Upper lobe of left lung (tissue), 6 donors: ENCODE measurements at regions not wholly inside any gene's neighbourhood (a gene's known extent, or its start where the extent isn't known, plus 50 kb on each side); places are given as distances from the start of the nearest gene placed in this dataset.

ENCODE experiments used
- ATAC-seq, 2 donors: fragments of 200-7000 bp; cut with Tn5 transposase; one replicate each; pipeline ENCODE4 v1.9.1; 2022; ENCODE audit warnings: mild to moderate bottlenecking in 2 of 2, moderate library complexity in 2 of 2; ENCODE audit not compliant: low FRiP score in 2 of 2
- DNase-seq, 2 donors: peaks; one replicate each; pipeline ENCODE4 v3.0.0-alpha.2; 2019 to 2020
- H3K27ac ChIP-seq, 4 donors: fragments of 200-600 bp; sonication (generic); one replicate each; pipeline ENCODE4 v1.5.1; 2016 to 2019
- H3K27me3 ChIP-seq, 4 donors: fragments of 200-600 bp; sonication (generic); one replicate each; pipeline ENCODE4 v1.5.1; 2017 to 2019
- H3K36me3 ChIP-seq, 4 donors: fragments of 200-600 bp; sonication (generic); one replicate each; pipeline ENCODE4 v1.5.1; 2016 to 2019
- H3K4me1 ChIP-seq, 4 donors: fragments of 200-600 bp; sonication (generic); one replicate each; pipeline ENCODE4 v1.5.1; 2018 to 2019
- H3K4me3 ChIP-seq, 4 donors: fragments of 200-600 bp; sonication (generic); one replicate each; pipeline ENCODE4 v1.5.1; 2017 to 2019; ENCODE audit warnings: mild to moderate bottlenecking in 2 of 4, moderate library complexity in 1 of 4
- H3K9me3 ChIP-seq, 4 donors: fragments of 200-600 bp; sonication (generic); one replicate each; pipeline ENCODE4 v1.5.1; 2018 to 2019
- EP300 ChIP-seq, 4 donors: sonication (generic); formaldehyde crosslinking; IDR thresholded peaks; one replicate each; pipeline ENCODE4 v1.5.1; 2017; ENCODE audit warnings: antibody characterized with exemption in 4 of 4, control low read depth in 2 of 4
- POLR2A ChIP-seq, 4 donors: fragments of 450-650 bp; IDR thresholded peaks; one replicate each; pipeline ENCODE4 v1.5.1; 2016 to 2017; ENCODE audit warnings: antibody characterized with exemption in 4 of 4, mild to moderate bottlenecking in 2 of 4
- POLR2AphosphoS5 ChIP-seq, 2 donors: sonication (generic); formaldehyde crosslinking; IDR thresholded peaks; one replicate each; pipeline ENCODE4 v1.5.1; 2017; ENCODE audit warnings: antibody characterized with exemption in 2 of 2
- WGBS, 2 donors: methylation state at CpG; one replicate each; pipeline ENCODE4 v1.1.5; 2017 to 2018; 5-methylcytosine and 5-hydroxymethylcytosine counted together
- TF ChIP-seq, protein P1 (sequence below), 6 experiments: fragments of 450-650 bp in 4 of 6; fragments of 200-600 bp in 2 of 6; sonication (generic) in 2 of 6; IDR thresholded peaks; one replicate each; pipeline ENCODE4 v1.5.1; 2016 to 2019; ENCODE audit warnings: antibody characterized with exemption in 6 of 6
- donor health status: DM: no; HTN: no; CAD: no; lungs with moderate emphysema.
- donor health status: DM: no; HTN: yes; CAD: no; lungs with severe emphysema.

DNA sequence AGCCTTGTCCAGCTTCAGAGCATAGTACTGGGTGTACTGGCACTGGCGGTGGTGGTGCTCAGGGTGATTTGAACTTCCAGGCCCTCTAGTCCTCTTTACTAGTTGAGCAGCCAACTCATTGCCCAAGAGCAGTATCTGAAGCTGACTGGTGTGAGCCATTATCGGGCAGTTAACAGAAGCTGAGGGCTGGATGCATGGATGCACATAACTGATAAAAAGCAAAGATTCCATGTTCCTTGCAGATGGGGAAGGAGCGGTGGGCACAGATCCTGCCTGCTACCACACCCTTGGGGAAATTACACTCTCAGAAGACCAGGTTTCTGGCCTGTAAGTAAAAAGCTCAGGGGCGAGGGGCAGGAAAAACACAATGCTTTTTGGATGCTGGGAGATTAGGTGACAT, 499.4 kb upstream of the ARGLU1 start:
- TF ChIP-seq EP300 (IDR thresholded peaks at IDR 0.05): no peak
- TF ChIP-seq POLR2AphosphoS5 (IDR thresholded peaks at IDR 0.05): no peak
- TF ChIP-seq POLR2A (IDR thresholded peaks at IDR 0.05): no peak
- TF ChIP-seq, protein P1, sequence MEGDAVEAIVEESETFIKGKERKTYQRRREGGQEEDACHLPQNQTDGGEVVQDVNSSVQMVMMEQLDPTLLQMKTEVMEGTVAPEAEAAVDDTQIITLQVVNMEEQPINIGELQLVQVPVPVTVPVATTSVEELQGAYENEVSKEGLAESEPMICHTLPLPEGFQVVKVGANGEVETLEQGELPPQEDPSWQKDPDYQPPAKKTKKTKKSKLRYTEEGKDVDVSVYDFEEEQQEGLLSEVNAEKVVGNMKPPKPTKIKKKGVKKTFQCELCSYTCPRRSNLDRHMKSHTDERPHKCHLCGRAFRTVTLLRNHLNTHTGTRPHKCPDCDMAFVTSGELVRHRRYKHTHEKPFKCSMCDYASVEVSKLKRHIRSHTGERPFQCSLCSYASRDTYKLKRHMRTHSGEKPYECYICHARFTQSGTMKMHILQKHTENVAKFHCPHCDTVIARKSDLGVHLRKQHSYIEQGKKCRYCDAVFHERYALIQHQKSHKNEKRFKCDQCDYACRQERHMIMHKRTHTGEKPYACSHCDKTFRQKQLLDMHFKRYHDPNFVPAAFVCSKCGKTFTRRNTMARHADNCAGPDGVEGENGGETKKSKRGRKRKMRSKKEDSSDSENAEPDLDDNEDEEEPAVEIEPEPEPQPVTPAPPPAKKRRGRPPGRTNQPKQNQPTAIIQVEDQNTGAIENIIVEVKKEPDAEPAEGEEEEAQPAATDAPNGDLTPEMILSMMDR (IDR thresholded peaks at IDR 0.05): no peak
- no peak overlapping the region for H3K4me3 ChIP-seq
- DNase-seq (no peak), ATAC-seq (no peak)
- no peaks in the 10 kb centered on the region for H3K27me3 ChIP-seq
- H3K4me1 ChIP-seq: no peaks in the 10 kb centered on the region
- no peak overlapping the region for H3K27ac ChIP-seq
- no peaks in the 10 kb centered on the region for H3K36me3 ChIP-seq
- no peaks in the 10 kb centered on the region for H3K9me3 ChIP-seq
- 82 to 90% methylated on average over 4 of the region's 4 CpGs for WGBS, 2 donors

DNA sequence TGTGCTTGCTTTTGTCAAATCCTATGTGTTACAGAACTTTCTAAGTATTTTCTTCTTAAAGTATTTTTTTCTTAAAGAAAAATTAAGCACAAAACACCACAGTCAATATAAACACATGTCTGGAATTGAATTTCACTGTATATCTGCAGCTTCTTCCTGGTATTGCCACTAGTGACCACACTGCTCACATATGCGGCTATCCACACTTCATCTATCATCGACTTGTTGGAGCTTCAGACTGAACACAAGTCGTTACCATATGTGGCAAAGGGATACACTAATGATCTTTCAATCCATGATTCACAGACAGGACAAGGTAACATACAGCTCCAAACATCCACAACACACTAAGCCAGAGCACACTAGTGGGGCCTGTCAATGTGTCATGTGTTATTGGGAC, 498.4 kb upstream of the ARGLU1 start:
- TF ChIP-seq POLR2AphosphoS5 (IDR thresholded peaks at IDR 0.05): no peak
- WGBS, 2 donors: 81 to 90% methylated on average over 3 of the region's 3 CpGs
- ATAC-seq: no peak
- no peaks in the 10 kb centered on the region for H3K4me1 ChIP-seq
- H3K27me3 ChIP-seq: no peaks in the 10 kb centered on the region
- no peak overlapping the region for H3K4me3 ChIP-seq
- no peak for DNase-seq
- H3K27ac ChIP-seq: no peak overlapping the region
- H3K36me3 ChIP-seq: no peaks in the 10 kb centered on the region
- no peaks in the 10 kb centered on the region for H3K9me3 ChIP-seq

DNA sequence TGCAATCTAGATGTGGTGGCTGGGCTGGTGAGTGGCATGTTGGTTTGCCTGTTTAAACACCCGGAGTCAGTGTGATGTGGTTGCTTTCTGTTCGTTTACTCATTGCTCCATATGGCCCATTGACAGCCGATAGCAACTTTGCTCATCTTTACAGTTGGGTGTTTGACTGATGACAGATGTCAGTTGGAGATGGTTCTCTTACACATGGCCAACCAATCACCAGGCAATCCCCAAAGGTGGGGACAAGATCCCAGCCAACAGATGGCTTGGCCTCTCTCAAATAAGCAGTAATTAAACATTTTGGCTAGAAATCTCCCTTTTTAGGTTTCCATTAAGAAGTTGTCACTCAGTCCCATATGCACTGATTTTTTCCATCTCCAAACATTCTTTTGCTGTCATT, 497.1 kb upstream of the ARGLU1 start:
- WGBS, 2 donors: 85 to 100% methylated on average over 1 to 3 of the region's 3 CpGs
- no peak for ATAC-seq

DNA sequence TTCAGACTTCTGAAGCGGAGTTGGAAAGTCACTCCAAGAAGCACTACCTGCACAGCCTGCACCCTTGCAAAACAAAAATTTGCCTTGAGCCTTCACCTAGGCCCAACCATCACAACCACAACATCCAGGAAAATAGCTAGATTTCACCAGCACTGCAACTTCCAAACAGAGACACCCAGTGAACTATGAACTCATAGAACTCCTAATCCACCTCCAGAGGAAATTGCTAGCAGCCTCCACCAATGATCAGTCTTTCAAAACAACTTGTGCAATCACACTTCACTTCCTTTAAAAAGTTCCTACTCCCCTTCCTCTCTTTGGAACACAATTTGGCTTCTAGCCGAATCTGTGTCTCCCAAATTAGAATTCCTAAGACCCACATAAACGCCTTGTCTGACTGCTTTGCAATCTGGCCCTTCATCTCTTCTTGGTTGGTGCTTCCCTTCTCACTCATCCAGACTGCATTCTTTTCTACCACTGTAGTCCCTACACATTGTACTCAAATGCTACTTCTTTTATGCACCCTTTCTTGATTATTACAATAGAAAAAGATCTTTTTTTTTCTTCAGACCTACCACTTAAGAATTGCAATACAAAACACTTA, 489.2 kb upstream of the ARGLU1 start:
- no peak overlapping the region for H3K27ac ChIP-seq
- 53 to 55% methylated on average over 3 of the region's 3 CpGs for WGBS, 2 donors
- H3K36me3 ChIP-seq: no peaks in the 10 kb centered on the region
- DNase-seq (no peak), ATAC-seq (no peak)
- no peak overlapping the region for H3K4me3 ChIP-seq
- H3K9me3 ChIP-seq: no peaks in the 10 kb centered on the region
- no peaks in the 10 kb centered on the region for H3K4me1 ChIP-seq
- no peaks in the 10 kb centered on the region for H3K27me3 ChIP-seq
- TF ChIP-seq POLR2AphosphoS5 (IDR thresholded peaks at IDR 0.05) (no peak), EP300 (IDR thresholded peaks at IDR 0.05) (no peak), POLR2A (IDR thresholded peaks at IDR 0.05) (no peak)
- TF ChIP-seq, protein P1 (IDR thresholded peaks at IDR 0.05): no peak

More for the DNA sequence above, 497.1 kb upstream of the ARGLU1 start:
- Histone ChIP-seq H3K27me3 (no peaks in the 10 kb centered on the region), H3K9me3 (no peaks in the 10 kb centered on the region), H3K4me3 (no peak overlapping the region), H3K36me3 (no peaks in the 10 kb centered on the region), H3K4me1 (no peaks in the 10 kb centered on the region), H3K27ac (no peak overlapping the region)
- no peak for DNase-seq
- no peak for TF ChIP-seq POLR2AphosphoS5 (IDR thresholded peaks at IDR 0.05)
- TF ChIP-seq, protein P1 (IDR thresholded peaks at IDR 0.05): no peak
- TF ChIP-seq EP300 (IDR thresholded peaks at IDR 0.05): no peak
- TF ChIP-seq POLR2A (IDR thresholded peaks at IDR 0.05): no peak

DNA sequence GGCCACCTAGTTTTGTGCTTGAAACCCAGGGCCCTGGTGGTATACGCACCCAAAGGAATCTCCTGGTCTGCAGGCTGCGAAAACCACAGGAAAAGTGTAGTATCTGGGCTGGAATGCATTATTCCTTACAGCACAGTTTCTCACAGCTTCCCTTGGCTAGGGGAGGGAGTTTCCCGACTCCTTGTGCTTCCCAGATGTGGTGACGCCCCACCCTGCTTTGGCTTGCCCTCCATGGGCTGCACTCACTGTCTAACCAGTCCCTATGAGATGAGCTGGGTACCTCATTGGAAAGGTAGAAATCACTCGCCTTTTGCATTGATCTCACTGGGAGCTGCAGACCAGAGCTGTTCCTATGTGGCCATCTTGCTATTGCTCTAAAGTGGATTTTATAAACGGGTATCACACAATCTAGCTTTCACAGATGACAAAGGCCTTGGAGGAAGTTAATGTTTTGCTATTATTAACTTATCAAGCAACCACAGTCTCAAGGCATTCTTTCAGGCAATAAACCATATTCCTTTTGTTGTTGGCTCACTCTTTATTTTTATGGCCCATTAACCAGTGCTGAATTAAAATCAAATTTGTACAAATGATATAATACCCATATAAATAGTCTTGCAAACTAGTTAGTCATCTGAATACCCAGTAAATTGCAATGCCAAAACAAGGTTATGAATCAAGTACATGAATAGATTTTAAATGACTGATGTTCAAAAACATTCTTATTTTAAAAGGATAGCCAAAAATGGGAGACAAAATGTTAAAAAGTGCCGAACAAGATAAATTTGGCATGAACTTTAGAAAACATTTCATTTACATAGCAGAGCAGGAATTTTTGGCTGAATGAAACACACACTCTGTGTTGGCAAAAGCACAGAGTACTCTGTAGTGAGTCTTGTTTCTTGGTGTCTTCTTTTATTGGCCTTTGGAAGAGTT, 475.4 kb upstream of the ARGLU1 start:
- TF ChIP-seq EP300 (IDR thresholded peaks at IDR 0.05) (no peak), POLR2A (IDR thresholded peaks at IDR 0.05) (no peak), POLR2AphosphoS5 (IDR thresholded peaks at IDR 0.05) (no peak)
- TF ChIP-seq, protein P1 (IDR thresholded peaks at IDR 0.05): no peak
- Histone ChIP-seq H3K4me1 (peaks cover 0 to 7% (median 5%) of the 10 kb centered on the region in 4 donors), H3K9me3 (peaks cover 0 to 5% (median 2%) of the 10 kb centered on the region in 4 donors), H3K4me3 (no peak overlapping the region), H3K27ac (peak overlapping the region in 2 of 4 donors; percentile 13 to 35), H3K36me3 (no peaks in the 10 kb centered on the region), H3K27me3 (no peaks in the 10 kb centered on the region)
- 54 to 66% methylated on average over 7 of the region's 7 CpGs for WGBS, 2 donors
- ATAC-seq (peak in 1 of 2 donors; percentile 86), DNase-seq (no peak)
